GM23338 (cell line): ENCODE measurements at regions not wholly inside any gene's neighbourhood (a gene's known extent, or its start where the extent isn't known, plus 50 kb on each side); places are given as distances from the start of the nearest gene placed in this dataset.

ENCODE experiments used
- CREB1 ChIP-seq: fragments of 250-450 bp; sonication (Bioruptor Pico); IDR thresholded peaks from 2 replicates; pipeline ENCODE4 v1.5.0; 2020; ENCODE audit warnings: low read depth, mild to moderate bottlenecking, moderate library complexity
- CTCF ChIP-seq, 2 experiments: fragments of 200-600 bp in 1 of 2; sonication (generic) in 1 of 2; conservative IDR thresholded peaks; 2 replicates each; pipeline versions ENCODE4 v1.5.1 to v1.6.1; 2016 to 2017; ENCODE audit warnings: antibody characterized with exemption in 2 of 2, low read depth in 2 of 2, mild to moderate bottlenecking in 2 of 2, moderate library complexity in 1 of 2
- ETS1 ChIP-seq: IDR thresholded peaks from 2 replicates; pipeline ENCODE4 v1.6.1; 2016; ENCODE audit warnings: antibody characterized with exemption
- EZH2 ChIP-seq: fragments of 200-600 bp; sonication (generic); IDR thresholded peaks from one replicate; pipeline ENCODE4 v1.8.0; 2017; ENCODE audit warnings: antibody characterized with exemption, mild to moderate bottlenecking, low read depth; ENCODE audit not compliant: unreplicated experiment
- EZH2phosphoT487 ChIP-seq: fragments of 200-600 bp; sonication (generic); IDR thresholded peaks from one replicate; pipeline ENCODE4 v1.8.1; 2018; ENCODE audit warnings: antibody characterized with exemption; ENCODE audit not compliant: unreplicated experiment
- JUNB ChIP-seq: IDR thresholded peaks from one replicate; pipeline ENCODE4 v1.6.1; 2016; ENCODE audit warnings: antibody characterized with exemption; ENCODE audit not compliant: unreplicated experiment
- POLR2AphosphoS5 ChIP-seq: IDR thresholded peaks from 2 replicates; pipeline ENCODE4 v1.6.1; 2016; ENCODE audit warnings: antibody characterized with exemption, low read depth
- REST ChIP-seq: IDR thresholded peaks from one replicate; pipeline ENCODE4 v1.6.1; 2018; ENCODE audit warnings: antibody characterized with exemption; ENCODE audit not compliant: unreplicated experiment
- STAT1 ChIP-seq: IDR thresholded peaks from one replicate; pipeline ENCODE4 v1.6.1; 2016; ENCODE audit warnings: antibody characterized with exemption; ENCODE audit not compliant: unreplicated experiment
- ZNF331 ChIP-seq: fragments of 250-450 bp; sonication (Bioruptor Pico); IDR thresholded peaks from 2 replicates; pipeline ENCODE4 v1.5.0; 2020; ENCODE audit warnings: low read depth, mild to moderate bottlenecking, moderate library complexity
- ZNF462 ChIP-seq: fragments of 250-450 bp; sonication (Bioruptor Pico); IDR thresholded peaks from 2 replicates; pipeline ENCODE4 v1.5.0; 2020; ENCODE audit warnings: mild to moderate bottlenecking, moderate library complexity

GRCh38 chr5:25619273-25619672 is 974.5 kb upstream of the CDH10 start:
- TF ChIP-seq REST = no peak
- TF ChIP-seq CTCF (conservative IDR thresholded peaks at IDR 0.05; ENCODE audit: low read depth in 2 of 2) = no peak
- no peak for TF ChIP-seq POLR2AphosphoS5
- no peak for TF ChIP-seq EZH2phosphoT487
- TF ChIP-seq EZH2 = no peak
- TF ChIP-seq CREB1 (CRISPR knock-in tag) = no peak
- no peak for TF ChIP-seq STAT1
- TF ChIP-seq JUNB = no peak
- TF ChIP-seq ZNF331 = no peak
- TF ChIP-seq ZNF462 (CRISPR knock-in tag) = no peak
- no peak for TF ChIP-seq ETS1
